Adrenal gland (tissue), 9 donors: ENCODE measurements at regions not wholly inside any gene's neighbourhood (a gene's known extent, or its start where the extent isn't known, plus 50 kb on each side); places are given as distances from the start of the nearest gene placed in this dataset.

Source experiments
- DNase-seq, 7 donors: peaks; one replicate each; pipeline ENCODE4 v3.0.0-alpha.2; 2019 to 2020
- H3K27ac ChIP-seq, 5 donors: fragments of 200-600 bp; sonication (generic) in 4 of 5; 1 replicate in 3 of 5; 2 replicates in 2 of 5; pipeline versions ENCODE4 v1.5.1 to v1.8.0; 2016 to 2020; ENCODE audit warnings: mild to moderate bottlenecking in 1 of 5
- H3K27me3 ChIP-seq: fragments of 200-600 bp; 2 replicates; pipeline ENCODE4 v1.8.0; 2021
- H3K36me3 ChIP-seq, 2 donors: fragments of 200-600 bp; replicated peaks in 1 of 2; 1 replicate in 1 of 2; 2 replicates in 1 of 2; pipeline versions ENCODE4 v1.5.1 to v1.8.0; 2018 to 2022
- H3K4me1 ChIP-seq, 2 donors: fragments of 200-600 bp; replicated peaks in 1 of 2; 1 replicate in 1 of 2; 2 replicates in 1 of 2; pipeline versions ENCODE4 v1.5.1 to v1.8.0; 2018 to 2021
- H3K4me3 ChIP-seq, 4 donors: fragments of 200-600 bp; sonication (generic) in 3 of 4; one replicate each; pipeline ENCODE4 v1.5.1; 2016 to 2018
- H3K9me3 ChIP-seq, 3 donors: fragments of 200-600 bp; sonication (generic) in 1 of 3; replicated peaks in 1 of 3; 1 replicate in 2 of 3; 2 replicates in 1 of 3; pipeline versions ENCODE4 v1.5.1 to v1.8.0; 2016 to 2021
- CTCF ChIP-seq, 6 experiments: fragments of 450-650 bp in 4 of 6; fragments of 200-600 bp in 2 of 6; sonication (generic) in 1 of 6; IDR thresholded peaks; 1 replicate in 5 of 6; 2 replicates in 1 of 6; pipeline versions ENCODE4 v1.5.1 to v1.8.0; 2016 to 2021; ENCODE audit warnings: antibody characterized with exemption in 6 of 6, mild to moderate bottlenecking in 2 of 6, moderate library complexity in 1 of 6
- POLR2A ChIP-seq, 2 donors: fragments of 450-650 bp; IDR thresholded peaks; one replicate each; pipeline ENCODE4 v1.6.1; 2017; ENCODE audit warnings: antibody characterized with exemption in 2 of 2, mild to moderate bottlenecking in 2 of 2, moderate library complexity in 1 of 2
- WGBS, 4 donors: extraction: QIAGEN DNeasy Blood & Tissue Kit in 2 of 4; methylation state at CpG; one replicate each; pipeline versions ENCODE4 v1.1.5 to v1.1.7; 2013 to 2017; 5-methylcytosine and 5-hydroxymethylcytosine counted together
- intact Hi-C, 2 donors: fragments of 100-400 bp; cut with DNase I; formaldehyde crosslinking; loops; one replicate each; pipeline versions ENCODE4 v1.14.1 to v1.15.0; 2022 to 2023
- donor health status: healthy with polysubstance abuse.
- donor health status: Bipolar disorder and iron deficiency.
- donor health status: DM: yes; HTN: yes; CAD: no.
- donor health status: DM: no; HTN: no; CAD: no.
- donor health status: DM: no; HTN: no; CAD: no.

DNA sequence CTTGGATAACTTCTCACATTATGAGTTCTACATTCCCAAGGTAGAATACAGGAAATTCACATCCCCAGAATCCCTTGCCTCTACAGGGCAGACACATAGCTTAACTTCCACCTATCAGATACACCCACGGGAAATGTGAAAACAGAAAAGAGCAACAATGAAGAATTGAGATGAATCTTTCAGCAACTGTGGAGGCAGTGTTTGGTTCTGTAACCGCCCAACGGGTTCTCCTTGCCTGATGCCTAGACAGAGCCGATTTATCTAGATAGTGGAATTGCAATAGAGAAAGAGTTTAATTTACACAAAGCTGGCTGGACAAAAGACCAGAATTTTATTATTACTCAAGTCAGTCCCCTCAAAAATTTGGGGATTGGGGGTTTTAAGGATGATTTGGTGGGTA is 138.8 kb downstream of the MTPAP start:
- Histone ChIP-seq H3K27me3 (no peaks in the 10 kb centered on the region), H3K9me3 (no peaks in the 10 kb centered on the region), H3K4me1 (peaks cover 0 to 12% of the 10 kb centered on the region in 2 donors), H3K36me3 (no peaks in the 10 kb centered on the region), H3K4me3 (no peak overlapping the region), H3K27ac (no peak overlapping the region)
- no peak for DNase-seq
- no peak for TF ChIP-seq POLR2A (IDR thresholded peaks at IDR 0.05)
- TF ChIP-seq CTCF (IDR thresholded peaks at IDR 0.05), result no peak
- 87 to 100% (median 92%) methylated on average over 4 of the region's 4 CpGs for WGBS, 4 donors
- intact Hi-C loops, result no loop called here

DNA sequence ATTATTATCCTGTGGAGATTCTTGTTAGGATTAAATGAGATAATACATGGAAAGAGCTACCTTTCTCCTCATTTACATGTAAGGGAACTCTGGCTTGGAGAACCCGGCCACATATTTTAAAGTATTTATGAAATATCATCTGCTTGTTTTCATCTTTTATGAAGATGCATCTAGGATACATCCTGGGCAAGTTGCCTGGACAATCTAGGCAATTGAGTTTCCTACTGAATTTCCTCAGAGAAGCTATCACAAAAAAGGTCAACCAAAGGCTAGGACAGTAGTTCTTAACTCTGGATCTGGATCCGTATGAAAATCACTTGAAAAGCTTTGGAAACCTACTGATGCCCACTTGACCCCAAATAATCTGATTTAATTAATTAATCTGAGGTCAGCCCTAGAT is 140.7 kb downstream of the MTPAP start:
- WGBS, 4 donors, result 69 to 75% (median 73%) methylated on average over 2 of the region's 2 CpGs
- H3K4me1 ChIP-seq, result peaks cover 0 to 12% of the 10 kb centered on the region in 2 donors
- peak in 1 of 7 donors; percentile 18 for DNase-seq
- intact Hi-C loops, result no loop called here
- no peaks in the 10 kb centered on the region for H3K27me3 ChIP-seq
- no peak overlapping the region for H3K4me3 ChIP-seq
- H3K27ac ChIP-seq, result no peak overlapping the region
- no peak for TF ChIP-seq POLR2A (IDR thresholded peaks at IDR 0.05)
- no peaks in the 10 kb centered on the region for H3K36me3 ChIP-seq
- H3K9me3 ChIP-seq, result no peaks in the 10 kb centered on the region

GRCh38 chr10:30207485-30208052 is 141.5 kb downstream of the MTPAP start:
- 33 to 41% (median 35%) methylated on average over 10 of the region's 10 CpGs for WGBS, 4 donors
- intact Hi-C loops, result no loop called here
- peak overlapping the region in 1 of 5 donors; percentile 15 for H3K27ac ChIP-seq
- TF ChIP-seq CTCF (IDR thresholded peaks at IDR 0.05) (no peak), POLR2A (IDR thresholded peaks at IDR 0.05) (no peak)
- peaks cover 0 to 12% of the 10 kb centered on the region in 2 donors for H3K4me1 ChIP-seq
- no peaks in the 10 kb centered on the region for H3K27me3 ChIP-seq
- H3K9me3 ChIP-seq, result no peaks in the 10 kb centered on the region
- no peaks in the 10 kb centered on the region for H3K36me3 ChIP-seq
- DNase-seq, result no peak
- H3K4me3 ChIP-seq, result no peak overlapping the region

DNA sequence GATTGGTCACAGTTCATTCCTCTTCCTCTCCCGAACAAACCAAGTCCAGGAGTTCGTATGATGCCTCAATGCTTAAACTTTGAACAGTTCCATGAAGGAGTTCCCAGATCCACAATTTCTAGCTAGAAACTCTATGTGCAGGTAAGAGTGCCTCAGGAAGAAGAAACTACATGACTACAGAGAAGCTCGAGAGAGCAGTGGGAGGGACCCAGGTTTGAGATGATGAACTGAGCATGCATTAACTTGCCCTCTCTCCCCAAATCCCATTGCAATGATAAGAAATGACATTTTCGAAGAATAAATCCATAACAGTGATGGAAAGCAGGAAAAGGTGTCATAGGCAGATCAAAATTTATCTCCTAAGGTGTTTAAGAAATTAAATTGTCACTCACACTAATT is 140.6 kb upstream of the JCAD start:
- intact Hi-C loops, result no loop called here
- WGBS, 4 donors, result 79 to 87% (median 83%) methylated on average over 4 of the region's 4 CpGs
- Histone ChIP-seq H3K4me1 (no peaks in the 10 kb centered on the region), H3K27me3 (no peaks in the 10 kb centered on the region), H3K9me3 (no peaks in the 10 kb centered on the region), H3K27ac (no peak overlapping the region), H3K36me3 (no peaks in the 10 kb centered on the region), H3K4me3 (no peak overlapping the region)
- TF ChIP-seq CTCF (IDR thresholded peaks at IDR 0.05), result no peak
- TF ChIP-seq POLR2A (IDR thresholded peaks at IDR 0.05), result no peak
- DNase-seq, result no peak

GRCh38 chr10:30199376-30200016 is 140.1 kb upstream of the JCAD start:
- Histone ChIP-seq H3K4me1 (no peaks in the 10 kb centered on the region), H3K9me3 (no peaks in the 10 kb centered on the region), H3K36me3 (no peaks in the 10 kb centered on the region), H3K27ac (no peak overlapping the region), H3K4me3 (no peak overlapping the region), H3K27me3 (no peaks in the 10 kb centered on the region)
- 68 to 80% (median 74%) methylated on average over 6 of the region's 6 CpGs for WGBS, 4 donors
- intact Hi-C loops, result no loop called here
- TF ChIP-seq POLR2A (IDR thresholded peaks at IDR 0.05), result no peak
- TF ChIP-seq CTCF (IDR thresholded peaks at IDR 0.05), result no peak
- DNase-seq, result no peak
